ENCODE measurements at regions not wholly inside any gene's neighbourhood (a gene's known extent, or its start where the extent isn't known, plus 50 kb on each side); places are given as distances from the start of the nearest gene placed in this dataset.

- no peak for DNase-seq
Measured at GRCh38 chr7:21094589-21094988, 307.9 kb upstream of the SP8 start.

GRCh38 chr7:21099432-21099831 lies 312.7 kb upstream of the SP8 start:
- no peak for DNase-seq

GRCh38 chr7:21099955-21100354 lies 313.3 kb upstream of the SP8 start:
- DNase-seq, result no peak

GRCh38 chr7:21101541-21101940 lies 314.9 kb upstream of the SP8 start:
- no peak for DNase-seq

GRCh38 chr7:21103426-21104123 lies 316.9 kb upstream of the SP8 start:
- DNase-seq, result no peak

- no peak for DNase-seq
Measured at GRCh38 chr7:21104124-21104500, 317.4 kb upstream of the SP8 start.

- no peak for DNase-seq
Measured at GRCh38 chr7:21106296-21106732, 319.6 kb upstream of the SP8 start.

- DNase-seq, result no peak
Measured at GRCh38 chr7:21107101-21107500, 320.4 kb upstream of the SP8 start.

GRCh38 chr7:21108182-21108581 lies 319.7 kb upstream of the SP4 start:
- DNase-seq, result no peak

- no peak for DNase-seq
Measured at GRCh38 chr7:21113609-21114415, 314.1 kb upstream of the SP4 start.

GRCh38 chr7:21123586-21123985 lies 304.3 kb upstream of the SP4 start:
- DNase-seq, result no peak

GRCh38 chr7:21125297-21125696 lies 302.6 kb upstream of the SP4 start:
- DNase-seq, result no peak

GRCh38 chr7:21128062-21128817 lies 299.6 kb upstream of the SP4 start:
- DNase-seq, result no peak

- no peak for DNase-seq
Measured at GRCh38 chr7:21131897-21132296, 296.0 kb upstream of the SP4 start.

- DNase-seq, result no peak
Measured at GRCh38 chr7:21134631-21135030, 293.3 kb upstream of the SP4 start.

- DNase-seq, result no peak
Measured at GRCh38 chr7:21135437-21135836, 292.4 kb upstream of the SP4 start.

GRCh38 chr7:21137640-21138039 lies 290.2 kb upstream of the SP4 start:
- DNase-seq, result no peak

GRCh38 chr7:21140622-21141021 lies 287.3 kb upstream of the SP4 start:
- no peak for DNase-seq

GRCh38 chr7:21141476-21141875 lies 286.4 kb upstream of the SP4 start:
- no peak for DNase-seq

GRCh38 chr7:21142081-21142480 lies 285.8 kb upstream of the SP4 start:
- no peak for DNase-seq

- DNase-seq, result no peak
Measured at GRCh38 chr7:21146642-21147423, 281.1 kb upstream of the SP4 start.

- no peak for DNase-seq
Measured at GRCh38 chr7:21149809-21150208, 278.1 kb upstream of the SP4 start.

- no peak for DNase-seq
Measured at GRCh38 chr7:21154614-21155013, 273.3 kb upstream of the SP4 start.

All from stimulated activated naive CD4-positive, alpha-beta T cell (primary cell).